ENCODE measurements at regions not wholly inside any gene's neighbourhood (a gene's known extent, or its start where the extent isn't known, plus 50 kb on each side); places are given as distances from the start of the nearest gene placed in this dataset.

- H3K27me3 ChIP-seq (ENCODE audit: control insufficient read depth, insufficient read depth, low read length, poor library complexity, severe bottlenecking): no peaks in the 10 kb centered on the region
- no peak overlapping the region for H3K4me3 Mint-ChIP-seq
- peaks cover 9% of the 10 kb centered on the region for H3K4me1 Mint-ChIP-seq
- no peaks in the 10 kb centered on the region for H3K9me3 Mint-ChIP-seq
- no peaks in the 10 kb centered on the region for H3K36me3 Mint-ChIP-seq (ENCODE audit: low read depth)
- no peaks in the 10 kb centered on the region for H3K9me3 ChIP-seq (ENCODE audit: control insufficient read depth, low read length)
- H3K27me3 Mint-ChIP-seq (ENCODE audit: insufficient read depth): no peaks in the 10 kb centered on the region
- no peak overlapping the region for H3K27ac Mint-ChIP-seq
- no peaks in the 10 kb centered on the region for H3K36me3 ChIP-seq (ENCODE audit: control insufficient read depth, insufficient read depth, low read length)
- no peak for DNase-seq
- WGBS, 2 experiments (ENCODE audit: insufficient coverage in 1 of 2, insufficient read length in 1 of 2): 83 to 89% methylated on average over 1 of the region's 1 CpG
- TF ChIP-seq CTCF (conservative IDR thresholded peaks at IDR 0.05): no peak
- no peak overlapping the region for H3K27ac ChIP-seq (ENCODE audit: low read depth, low read length)
- H3K9ac ChIP-seq (ENCODE audit: extremely low read depth, low read length, poor library complexity, severe bottlenecking): no peak overlapping the region
- H3K4me3 ChIP-seq (ENCODE audit: low read length): no peak overlapping the region
- H3K4me1 ChIP-seq (ENCODE audit: control insufficient read depth, insufficient read depth, low read length): no peaks in the 10 kb centered on the region
These were observed 1315.5 kb upstream of the C9orf72 start for GRCh38 chr9:28888806-28889205.

GRCh38 chr9:28892538-28892937, 1319.3 kb upstream of the C9orf72 start:
- Histone ChIP-seq H3K27ac (ENCODE audit: low read depth, low read length) (no peak overlapping the region), H3K9me3 (ENCODE audit: control insufficient read depth, low read length) (no peaks in the 10 kb centered on the region), H3K27me3 (ENCODE audit: control insufficient read depth, insufficient read depth, low read length, poor library complexity, severe bottlenecking) (no peaks in the 10 kb centered on the region), H3K4me3 (ENCODE audit: low read length) (no peak overlapping the region), H3K36me3 (ENCODE audit: control insufficient read depth, insufficient read depth, low read length) (no peaks in the 10 kb centered on the region), H3K9ac (ENCODE audit: extremely low read depth, low read length, poor library complexity, severe bottlenecking) (no peak overlapping the region), H3K4me1 (ENCODE audit: control insufficient read depth, insufficient read depth, low read length) (peaks cover 4% of the 10 kb centered on the region)
- no CpG with 5 or more reads among the region's 1 CpG for WGBS, 2 experiments (ENCODE audit: insufficient coverage in 1 of 2, insufficient read length in 1 of 2)
- no peaks in the 10 kb centered on the region for H3K36me3 Mint-ChIP-seq (ENCODE audit: low read depth)
- H3K27me3 Mint-ChIP-seq (ENCODE audit: insufficient read depth): no peaks in the 10 kb centered on the region
- no peaks in the 10 kb centered on the region for H3K9me3 Mint-ChIP-seq
- no peak for TF ChIP-seq CTCF (conservative IDR thresholded peaks at IDR 0.05)
- DNase-seq: no peak
- H3K4me1 Mint-ChIP-seq: peaks cover 22% of the 10 kb centered on the region
- H3K4me3 Mint-ChIP-seq: no peak overlapping the region
- no peak overlapping the region for H3K27ac Mint-ChIP-seq

- Mint-ChIP-seq H3K4me1 (peaks cover 17% of the 10 kb centered on the region), H3K9me3 (no peaks in the 10 kb centered on the region), H3K27me3 (ENCODE audit: insufficient read depth) (no peaks in the 10 kb centered on the region), H3K4me3 (no peak overlapping the region), H3K27ac (no peak overlapping the region), H3K36me3 (ENCODE audit: low read depth) (no peaks in the 10 kb centered on the region)
- no peak for DNase-seq
- Histone ChIP-seq H3K9me3 (ENCODE audit: control insufficient read depth, low read length) (no peaks in the 10 kb centered on the region), H3K27ac (ENCODE audit: low read depth, low read length) (no peak overlapping the region), H3K27me3 (ENCODE audit: control insufficient read depth, insufficient read depth, low read length, poor library complexity, severe bottlenecking) (no peaks in the 10 kb centered on the region), H3K4me3 (ENCODE audit: low read length) (no peak overlapping the region), H3K4me1 (ENCODE audit: control insufficient read depth, insufficient read depth, low read length) (peaks cover 4% of the 10 kb centered on the region), H3K9ac (ENCODE audit: extremely low read depth, low read length, poor library complexity, severe bottlenecking) (no peak overlapping the region), H3K36me3 (ENCODE audit: control insufficient read depth, insufficient read depth, low read length) (no peaks in the 10 kb centered on the region)
- no peak for TF ChIP-seq CTCF (conservative IDR thresholded peaks at IDR 0.05)
These were observed 1326.0 kb upstream of the C9orf72 start for GRCh38 chr9:28899267-28899666.
